H1 (cell line): ENCODE measurements at regions not wholly inside any gene's neighbourhood (a gene's known extent, or its start where the extent isn't known, plus 50 kb on each side); places are given as distances from the start of the nearest gene placed in this dataset.
"Not testable (repeated sequence)": the region's sequence is repeated elsewhere in the genome, so short reads cannot be mapped to it uniquely, and the experiment has no call there.

ENCODE experiments used
- CTCF ChIA-PET: fragments of 300-600 bp; sonication (Branson Sonifier 250); formaldehyde crosslinking; loops from one replicate; lab custom pipeline; 2021; ENCODE audit not compliant: partially characterized antibody; lab: Charles Lee
- POLR2A ChIA-PET: fragments of 300-600 bp; sonication (Branson Sonifier 250); formaldehyde crosslinking; loops from one replicate; lab custom pipeline; 2021; ENCODE audit warnings: inconsistent platforms; ENCODE audit not compliant: partially characterized antibody; lab: Charles Lee
- DNase-seq, 2 experiments: peaks; one replicate each; pipeline versions ENCODE4 v3.0.0 to v3.0.0-alpha.2; 2010 to 2022; ENCODE audit warnings: low spot score in 2 of 2, low read depth in 1 of 2, mixed read lengths in 1 of 2
- FAIRE-seq: peaks from 2 replicates; lab custom pipeline; 2011; peaks lifted over from hg19 to GRCh38; lab: Jason Lieb, UNC
- H2AFZ ChIP-seq: 2 replicates; pipeline ENCODE4 v1.8.1; 2012; ENCODE audit warnings: low read length, inconsistent platforms
- H2AK5ac ChIP-seq: 2 replicates; pipeline ENCODE4 v1.6.1; 2013; ENCODE audit warnings: low read depth, low read length
- H2BK120ac ChIP-seq: replicated peaks from 2 replicates; pipeline ENCODE3; 2013; ENCODE audit warnings: low read depth, low read length, inconsistent platforms
- H2BK12ac ChIP-seq: 2 replicates; pipeline ENCODE4 v1.6.1; 2013; ENCODE audit warnings: low read depth, low read length
- H2BK15ac ChIP-seq: 2 replicates; pipeline ENCODE4 v1.6.1; 2013; ENCODE audit warnings: low read length
- H2BK20ac ChIP-seq: 2 replicates; pipeline ENCODE4 v1.6.1; 2013; ENCODE audit warnings: low read length
- H2BK5ac ChIP-seq: 2 replicates; pipeline ENCODE4 v1.6.1; 2013; ENCODE audit warnings: low read depth, low read length
- H3K14ac ChIP-seq: 2 replicates; pipeline ENCODE4 v1.6.1; 2013; ENCODE audit warnings: inconsistent platforms; ENCODE audit not compliant: insufficient read length
- H3K18ac ChIP-seq: 2 replicates; pipeline ENCODE4 v1.6.1; 2013; ENCODE audit warnings: low read length; ENCODE audit errors: extremely low read depth
- H3K23ac ChIP-seq: 2 replicates; pipeline ENCODE4 v1.6.1; 2013; ENCODE audit warnings: inconsistent platforms; ENCODE audit not compliant: insufficient read length
- H3K23me2 ChIP-seq: 2 replicates; pipeline ENCODE4 v1.6.1; 2013; ENCODE audit warnings: low read depth, low read length
- H3K27ac ChIP-seq: 2 replicates; pipeline ENCODE4 v1.6.1; 2011; ENCODE audit warnings: low read depth, low read length, inconsistent platforms
- H3K27me3 ChIP-seq, 4 experiments: replicated peaks in 1 of 4; 1 replicate in 1 of 4; 2 replicates in 3 of 4; pipeline versions ENCODE4 v1.6.1 to v1.8.1; 2011 to 2013; ENCODE audit warnings: low read length in 3 of 4, mild to moderate bottlenecking in 3 of 4, inconsistent platforms in 2 of 4, mixed read lengths in 2 of 4, moderate library complexity in 1 of 4; ENCODE audit not compliant: control insufficient read depth in 3 of 4, insufficient read depth in 3 of 4; ENCODE audit errors: extremely low read depth in 1 of 4
- H3K36me3 ChIP-seq, 4 experiments: 2 replicates each; pipeline versions ENCODE4 v1.6.1 to v1.8.1; 2011 to 2013; ENCODE audit warnings: mild to moderate bottlenecking in 4 of 4, low read length in 3 of 4, moderate library complexity in 2 of 4, control low read depth in 1 of 4, inconsistent platforms in 1 of 4; ENCODE audit not compliant: insufficient read depth in 4 of 4, control insufficient read depth in 2 of 4
- H3K4ac ChIP-seq: replicated peaks from 2 replicates; pipeline ENCODE3; 2013; ENCODE audit warnings: low read length, low read depth, mixed read lengths, inconsistent platforms; ENCODE audit not compliant: insufficient read length
- H3K4me1 ChIP-seq, 4 experiments: replicated peaks in 1 of 4; 1 replicate in 1 of 4; 2 replicates in 3 of 4; pipeline versions ENCODE4 v1.6.1 to v1.8.1; 2011 to 2013; ENCODE audit warnings: low read length in 3 of 4, inconsistent platforms in 2 of 4, mixed read lengths in 1 of 4; ENCODE audit not compliant: insufficient read depth in 4 of 4, control insufficient read depth in 3 of 4
- H3K4me2 ChIP-seq, 2 experiments: 2 replicates each; pipeline versions ENCODE4 v1.6.1 to v1.8.1; 2011 to 2013; ENCODE audit warnings: low read depth in 2 of 2, low read length in 2 of 2, control low read depth in 1 of 2, inconsistent platforms in 1 of 2, mild to moderate bottlenecking in 1 of 2; ENCODE audit not compliant: insufficient read depth in 1 of 2
- H3K4me3 ChIP-seq, 4 experiments: fragments of 200-600, 300-600 bp in 1 of 4; sonication (generic), shearing (Covaris generic), sonication (Bioruptor Twin) in 1 of 4; 2 replicates each; pipeline versions ENCODE4 v1.5.1 to v1.8.1; 2011 to 2016; ENCODE audit warnings: low read length in 4 of 4, low read depth in 3 of 4, control low read depth in 2 of 4, inconsistent platforms in 2 of 4, mild to moderate bottlenecking in 2 of 4, mixed read lengths in 1 of 4, moderate library complexity in 1 of 4; ENCODE audit not compliant: insufficient read depth in 2 of 4; ENCODE audit errors: extremely low read depth in 1 of 4
- H3K56ac ChIP-seq: replicated peaks from 2 replicates; pipeline ENCODE3; 2013; ENCODE audit warnings: low read depth, mild to moderate bottlenecking, mixed read lengths, low read length, inconsistent platforms; ENCODE audit not compliant: insufficient read length
- H3K79me1 ChIP-seq: 2 replicates; pipeline ENCODE4 v1.6.1; 2013; ENCODE audit warnings: low read depth, low read length, control low read depth
- H3K79me2 ChIP-seq, 2 experiments: 2 replicates each; pipeline versions ENCODE4 v1.6.1 to v1.8.1; 2012 to 2013; ENCODE audit warnings: low read length in 2 of 2, mild to moderate bottlenecking in 2 of 2, inconsistent platforms in 1 of 2; ENCODE audit not compliant: insufficient read depth in 2 of 2, control insufficient read depth in 1 of 2
- H3K9ac ChIP-seq, 4 experiments: replicated peaks in 1 of 4; 1 replicate in 1 of 4; 2 replicates in 3 of 4; pipeline versions ENCODE4 v1.6.1 to v1.8.1; 2011 to 2013; ENCODE audit warnings: low read depth in 3 of 4, low read length in 3 of 4, control low read depth in 2 of 4, mild to moderate bottlenecking in 2 of 4, moderate library complexity in 2 of 4, inconsistent platforms in 1 of 4; ENCODE audit errors: extremely low read depth in 1 of 4
- H3K9me3 ChIP-seq, 2 experiments: 2 replicates each; pipeline versions ENCODE4 v1.6.1 to v1.8.1; 2012 to 2013; ENCODE audit warnings: mild to moderate bottlenecking in 2 of 2, moderate library complexity in 2 of 2, control low read depth in 1 of 2, inconsistent platforms in 1 of 2, low read depth in 1 of 2, low read length in 1 of 2, mixed read lengths in 1 of 2; ENCODE audit not compliant: insufficient read depth in 2 of 2
- H4K20me1 ChIP-seq, 2 experiments: replicated peaks in 1 of 2; 2 replicates each; pipeline versions ENCODE3 to v1.8.1; 2011 to 2013; ENCODE audit warnings: inconsistent platforms in 2 of 2, low read length in 2 of 2, mild to moderate bottlenecking in 1 of 2; ENCODE audit not compliant: insufficient read depth in 2 of 2, control insufficient read depth in 1 of 2
- H4K5ac ChIP-seq: 2 replicates; pipeline ENCODE4 v1.6.1; 2013; ENCODE audit warnings: low read length, low read depth, mixed read lengths, inconsistent platforms; ENCODE audit not compliant: insufficient read length
- H4K8ac ChIP-seq: 2 replicates; pipeline ENCODE4 v1.8.0; 2013; ENCODE audit warnings: mild to moderate bottlenecking, moderate library complexity, low read length, inconsistent platforms; ENCODE audit not compliant: insufficient read depth; ENCODE audit errors: extremely low read depth
- H4K91ac ChIP-seq: replicated peaks from 2 replicates; pipeline ENCODE3; 2013; ENCODE audit warnings: low read length, mixed read lengths, inconsistent platforms; ENCODE audit not compliant: insufficient read length
- WGBS, 2 experiments: shearing (Covaris generic) in 1 of 2; methylation state at CpG; one replicate each; pipeline versions ENCODE4 v1.1.6 to v1.1.7; 2013 to 2015; ENCODE audit warnings: low lambda C conversion rate in 2 of 2, mixed read lengths in 2 of 2, inconsistent platforms in 1 of 2, low coverage in 1 of 2, missing lambda C conversion rate in 1 of 2; ENCODE audit not compliant: insufficient replicate concordance in 2 of 2, insufficient coverage in 1 of 2, insufficient read length in 1 of 2; ENCODE audit errors: extremely low coverage in 1 of 2, missing lambda C conversion rate in 1 of 2; 5-methylcytosine and 5-hydroxymethylcytosine counted together

- H3K18ac ChIP-seq, H2BK15ac ChIP-seq, H2BK5ac ChIP-seq, H3K79me2 ChIP-seq, FAIRE-seq, H3K4me3 ChIP-seq, H3K23me2 ChIP-seq, H4K20me1 ChIP-seq, H2BK20ac ChIP-seq, H2AFZ ChIP-seq, H2AK5ac ChIP-seq, H3K27ac ChIP-seq, H3K56ac ChIP-seq, H2BK12ac ChIP-seq, H4K5ac ChIP-seq, H3K14ac ChIP-seq, H4K8ac ChIP-seq, H3K4ac ChIP-seq, H4K91ac ChIP-seq, H3K23ac ChIP-seq, H3K9ac ChIP-seq, H3K27me3 ChIP-seq, CTCF ChIA-PET, POLR2A ChIA-PET, DNase-seq, H3K4me1 ChIP-seq, H3K4me2 ChIP-seq, H2BK120ac ChIP-seq, H3K79me1 ChIP-seq, H3K36me3 ChIP-seq: not testable (repeated sequence)
- WGBS, 2 experiments, result 89% methylated on average over 4 of the region's 4 CpGs; no CpG with 5 or more reads in 1 of the 2 experiments
- H3K9me3 ChIP-seq, result peaks cover 6 to 16% of the 10 kb centered on the region in 2 experiments; a peak in 3 of 4 replicates
Observed at GRCh38 chr20:30682236-30682635, 575.2 kb upstream of the DEFB115 start.

GRCh38 chr20:30712861-30713260 lies 544.6 kb upstream of the DEFB115 start:
- H3K4me2 ChIP-seq, H2BK15ac ChIP-seq, H3K79me2 ChIP-seq, H3K18ac ChIP-seq, H3K23me2 ChIP-seq, H4K20me1 ChIP-seq, H2AFZ ChIP-seq, H2BK12ac ChIP-seq, H2BK5ac ChIP-seq, H3K27me3 ChIP-seq, H3K9me3 ChIP-seq, H4K91ac ChIP-seq, H2BK20ac ChIP-seq, H3K4me3 ChIP-seq, H4K5ac ChIP-seq, H3K79me1 ChIP-seq, DNase-seq, H3K4me1 ChIP-seq, FAIRE-seq, H2BK120ac ChIP-seq, H3K27ac ChIP-seq, H3K14ac ChIP-seq, H3K36me3 ChIP-seq, POLR2A ChIA-PET, H3K23ac ChIP-seq, H3K4ac ChIP-seq, H3K56ac ChIP-seq, H3K9ac ChIP-seq, H2AK5ac ChIP-seq, H4K8ac ChIP-seq, CTCF ChIA-PET: not testable (repeated sequence)
- WGBS, 2 experiments, result 80% methylated on average over 3 of the region's 3 CpGs; no CpG with 5 or more reads in 1 of the 2 experiments
